H9 (cell line): ENCODE measurements at regions not wholly inside any gene's neighbourhood (a gene's known extent, or its start where the extent isn't known, plus 50 kb on each side); places are given as distances from the start of the nearest gene placed in this dataset.

Experiments used
- DNase-seq: peaks from one replicate; pipeline ENCODE4 v3.0.0-alpha.2; 2017
- H2AFZ ChIP-seq: one replicate; pipeline ENCODE4 v1.6.1; 2013; ENCODE audit warnings: mild to moderate bottlenecking, low read length, control low read depth, moderate library complexity
- H2AK5ac ChIP-seq: 2 replicates; pipeline ENCODE4 v1.6.1; 2013; ENCODE audit warnings: low read length, control low read depth, mixed read lengths; ENCODE audit not compliant: insufficient read length
- H2BK120ac ChIP-seq: one replicate; pipeline ENCODE4 v1.6.1; 2013; ENCODE audit warnings: low read depth, mild to moderate bottlenecking, low read length, control low read depth, inconsistent platforms; ENCODE audit not compliant: poor library complexity, severe bottlenecking
- H2BK12ac ChIP-seq: 2 replicates; pipeline ENCODE4 v1.6.1; 2013; ENCODE audit warnings: low read length, control low read depth, mixed read lengths, low read depth; ENCODE audit not compliant: insufficient read length
- H2BK15ac ChIP-seq: 2 replicates; pipeline ENCODE4 v1.6.1; 2013; ENCODE audit warnings: low read depth, low read length, control low read depth
- H2BK20ac ChIP-seq: one replicate; pipeline ENCODE4 v1.6.1; 2013; ENCODE audit warnings: low read depth, mild to moderate bottlenecking, low read length, control low read depth, inconsistent platforms; ENCODE audit not compliant: poor library complexity, severe bottlenecking
- H2BK5ac ChIP-seq: 2 replicates; pipeline ENCODE4 v1.6.1; 2013; ENCODE audit warnings: low read length, control low read depth, mixed read lengths; ENCODE audit not compliant: insufficient read length
- H3K14ac ChIP-seq: 2 replicates; pipeline ENCODE4 v1.6.1; 2013; ENCODE audit warnings: low read length, control low read depth; ENCODE audit not compliant: insufficient read depth
- H3K18ac ChIP-seq: 2 replicates; pipeline ENCODE4 v1.6.1; 2013; ENCODE audit warnings: low read depth, mild to moderate bottlenecking, mixed read lengths, low read length, control low read depth; ENCODE audit not compliant: insufficient read length
- H3K23ac ChIP-seq: 2 replicates; pipeline ENCODE4 v1.6.1; 2013; ENCODE audit warnings: low read length, control low read depth, mixed read lengths, low read depth; ENCODE audit not compliant: insufficient read length
- H3K23me2 ChIP-seq: 2 replicates; pipeline ENCODE4 v1.6.1; 2013; ENCODE audit warnings: low read depth, mild to moderate bottlenecking, mixed read lengths, low read length, control low read depth; ENCODE audit not compliant: insufficient read length, poor library complexity, severe bottlenecking
- H3K27ac ChIP-seq: 2 replicates; pipeline ENCODE4 v1.5.1; 2013; ENCODE audit warnings: low read length, control low read depth, mixed read lengths, low read depth; ENCODE audit not compliant: insufficient read length
- H3K27me3 ChIP-seq: 2 replicates; pipeline ENCODE4 v1.6.1; 2013; ENCODE audit warnings: low read length, control low read depth, inconsistent platforms; ENCODE audit not compliant: insufficient read depth
- H3K4ac ChIP-seq: 2 replicates; pipeline ENCODE4 v1.6.1; 2013; ENCODE audit warnings: low read depth, mild to moderate bottlenecking, control low read depth, inconsistent platforms, low read length, moderate library complexity
- H3K4me1 ChIP-seq: 2 replicates; pipeline ENCODE4 v1.6.1; 2013; ENCODE audit warnings: low read length, control low read depth, inconsistent platforms; ENCODE audit not compliant: insufficient read depth
- H3K4me2 ChIP-seq: 2 replicates; pipeline ENCODE4 v1.6.1; 2013; ENCODE audit warnings: low read length, control low read depth, mixed read lengths; ENCODE audit not compliant: insufficient read length, insufficient read depth
- H3K56ac ChIP-seq: 2 replicates; pipeline ENCODE4 v1.6.1; 2013; ENCODE audit warnings: low read depth, mild to moderate bottlenecking, mixed read lengths, low read length, control low read depth; ENCODE audit not compliant: insufficient read length
- H3K79me1 ChIP-seq: 2 replicates; pipeline ENCODE4 v1.6.1; 2013; ENCODE audit warnings: low read depth, mild to moderate bottlenecking, moderate library complexity, low read length, control low read depth, inconsistent platforms; ENCODE audit not compliant: insufficient read depth, poor library complexity, severe bottlenecking
- H3K79me2 ChIP-seq: 2 replicates; pipeline ENCODE4 v1.6.1; 2013; ENCODE audit warnings: low read length, control low read depth, inconsistent platforms; ENCODE audit not compliant: insufficient read depth
- H3K9ac ChIP-seq: 2 replicates; pipeline ENCODE4 v1.6.1; 2013; ENCODE audit warnings: low read length, control low read depth, mixed read lengths; ENCODE audit not compliant: insufficient read length; ENCODE audit errors: extremely low read depth
- H3K9me3 ChIP-seq: one replicate; pipeline ENCODE4 v1.6.1; 2013; ENCODE audit warnings: low read depth, low read length, inconsistent platforms; ENCODE audit not compliant: control insufficient read depth
- H3T11ph ChIP-seq: one replicate; pipeline ENCODE4 v1.6.1; 2013; ENCODE audit warnings: mild to moderate bottlenecking, low read length, control low read depth, inconsistent platforms
- H4K20me1 ChIP-seq: one replicate; pipeline ENCODE4 v1.6.1; 2013; ENCODE audit not compliant: control insufficient read depth, insufficient read length, insufficient read depth
- H4K5ac ChIP-seq: 2 replicates; pipeline ENCODE4 v1.6.1; 2013; ENCODE audit warnings: low read depth, mild to moderate bottlenecking, mixed read lengths, low read length, control low read depth; ENCODE audit not compliant: insufficient read length
- H4K8ac ChIP-seq: replicated peaks from 2 replicates; pipeline ENCODE4 v1.6.1; 2013; ENCODE audit warnings: low read length, control low read depth, mixed read lengths, low read depth; ENCODE audit not compliant: insufficient read length
- H4K91ac ChIP-seq: 2 replicates; pipeline ENCODE4 v1.6.1; 2013; ENCODE audit warnings: low read depth, mild to moderate bottlenecking, moderate library complexity, mixed read lengths, low read length, control low read depth; ENCODE audit not compliant: insufficient read length
- H3K27ac Mint-ChIP-seq, 3 experiments: 2 replicates in 2 of 3; 3 replicates in 1 of 3; pipeline ENCODE4 v1.8.0; 2020 to 2021; ENCODE audit warnings: mixed read lengths in 3 of 3, mild to moderate bottlenecking in 1 of 3, moderate library complexity in 1 of 3
- H3K27me3 Mint-ChIP-seq: 2 replicates; pipeline ENCODE4 v1.8.0; 2021; ENCODE audit warnings: low read depth, mild to moderate bottlenecking, moderate library complexity, mixed read lengths
- H3K36me3 Mint-ChIP-seq, 3 experiments: 2 replicates in 2 of 3; 3 replicates in 1 of 3; pipeline ENCODE4 v1.8.0; 2020 to 2021; ENCODE audit warnings: low read depth in 3 of 3, mixed read lengths in 3 of 3; ENCODE audit not compliant: insufficient read depth in 1 of 3
- H3K4me1 Mint-ChIP-seq, 2 experiments: 2 replicates each; pipeline ENCODE4 v1.8.0; 2020; ENCODE audit warnings: mixed read lengths in 2 of 2
- H3K4me3 Mint-ChIP-seq, 2 experiments: 2 replicates in 1 of 2; 3 replicates in 1 of 2; pipeline ENCODE4 v1.8.0; 2020 to 2021; ENCODE audit warnings: mild to moderate bottlenecking in 2 of 2, mixed read lengths in 2 of 2, moderate library complexity in 1 of 2
- H3K9me3 Mint-ChIP-seq, 2 experiments: 2 replicates in 1 of 2; 3 replicates in 1 of 2; pipeline ENCODE4 v1.8.0; 2020; ENCODE audit warnings: mild to moderate bottlenecking in 2 of 2, mixed read lengths in 2 of 2, moderate library complexity in 1 of 2
- CTCF ChIP-seq: fragments of 200-600 bp; sonication (generic); conservative IDR thresholded peaks from 3 replicates; pipeline ENCODE4 v1.8.0; 2021; ENCODE audit warnings: antibody characterized with exemption, mild to moderate bottlenecking
- WGBS: extraction: QIAGEN DNeasy Blood & Tissue Kit; methylation state at CpG from one replicate; pipeline ENCODE4 v1.1.7; 2013; ENCODE audit warnings: missing lambda C conversion rate, low lambda C conversion rate, mixed read lengths; ENCODE audit not compliant: insufficient read length; ENCODE audit errors: extremely low coverage; 5-methylcytosine and 5-hydroxymethylcytosine counted together

GRCh38 chr1:212537610-212538009 lies 71.0 kb upstream of the ATF3 start:
- Histone ChIP-seq H3T11ph (no peak overlapping the region), H2BK12ac (no peak overlapping the region), H2BK15ac (no peak overlapping the region), H3K4me1 (no peaks in the 10 kb centered on the region), H3K14ac (no peak overlapping the region), H3K23ac (no peak overlapping the region), H3K4me2 (no peak overlapping the region), H3K18ac (no peak overlapping the region), H3K9me3 (no peaks in the 10 kb centered on the region), H3K9ac (no peak overlapping the region), H4K91ac (no peak overlapping the region), H3K56ac (no peak overlapping the region), H3K4ac (no peak overlapping the region), H2BK5ac (no peak overlapping the region), H3K79me1 (no peaks in the 10 kb centered on the region), H3K23me2 (no peaks in the 10 kb centered on the region), H4K8ac (no peak overlapping the region), H2BK120ac (no peak overlapping the region), H2BK20ac (no peak overlapping the region), H2AK5ac (no peak overlapping the region), H4K20me1 (no peaks in the 10 kb centered on the region), H2AFZ (no peak overlapping the region), H3K79me2 (no peaks in the 10 kb centered on the region), H4K5ac (no peak overlapping the region), H3K27me3 (no peaks in the 10 kb centered on the region), H3K27ac (no peak overlapping the region)
- no peak for TF ChIP-seq CTCF
- DNase-seq = no peak
- Mint-ChIP-seq H3K36me3 (no peaks in the 10 kb centered on the region), H3K27me3 (peaks cover 4% of the 10 kb centered on the region; the same call in 1 of the 2 replicates), H3K4me3 (no peak overlapping the region), H3K9me3 (peaks cover 6 to 7% of the 10 kb centered on the region in 2 experiments; a peak in 3 of 5 replicates), H3K4me1 (no peaks in the 10 kb centered on the region; a peak in 1 of 4 replicates), H3K27ac (no peak overlapping the region)
- WGBS = no CpG with 5 or more reads among the region's 1 CpG
